Subcutaneous abdominal adipose tissue (tissue), 5 donors: ENCODE measurements at regions not wholly inside any gene's neighbourhood (a gene's known extent, or its start where the extent isn't known, plus 50 kb on each side); places are given as distances from the start of the nearest gene placed in this dataset.

ENCODE experiments used
- H3K27ac ChIP-seq: one replicate; pipeline ENCODE4 v1.7.0; 2013; ENCODE audit warnings: low read depth, mild to moderate bottlenecking, inconsistent platforms, low read length, moderate library complexity
- H3K27me3 ChIP-seq, 5 donors: one replicate each; pipeline ENCODE4 v1.7.0; 2013; ENCODE audit warnings: low read length in 5 of 5, inconsistent platforms in 1 of 5; ENCODE audit not compliant: control insufficient read depth in 5 of 5, insufficient read depth in 4 of 5
- H3K36me3 ChIP-seq, 5 donors: one replicate each; pipeline ENCODE4 v1.7.0; 2013; ENCODE audit warnings: low read length in 5 of 5; ENCODE audit not compliant: control insufficient read depth in 5 of 5, insufficient read depth in 5 of 5
- H3K4me1 ChIP-seq, 5 donors: one replicate each; pipeline ENCODE4 v1.7.0; 2013; ENCODE audit warnings: low read length in 5 of 5, mild to moderate bottlenecking in 3 of 5, moderate library complexity in 1 of 5; ENCODE audit not compliant: control insufficient read depth in 5 of 5, insufficient read depth in 5 of 5
- H3K4me3 ChIP-seq, 5 donors: one replicate each; pipeline ENCODE4 v1.7.0; 2013; ENCODE audit warnings: low read length in 5 of 5, low read depth in 1 of 5
- H3K9ac ChIP-seq, 5 donors: one replicate each; pipeline ENCODE4 v1.7.0; 2013; ENCODE audit warnings: low read length in 5 of 5, mild to moderate bottlenecking in 4 of 5, moderate library complexity in 3 of 5
- H3K9me3 ChIP-seq, 5 donors: one replicate each; pipeline ENCODE4 v1.7.0; 2013; ENCODE audit warnings: low read length in 5 of 5; ENCODE audit not compliant: control insufficient read depth in 5 of 5
- donor health status: healthy.
- donor health status: healthy.
- donor health status: healthy.
- donor health status: healthy.
- donor health status: healthy.

DNA sequence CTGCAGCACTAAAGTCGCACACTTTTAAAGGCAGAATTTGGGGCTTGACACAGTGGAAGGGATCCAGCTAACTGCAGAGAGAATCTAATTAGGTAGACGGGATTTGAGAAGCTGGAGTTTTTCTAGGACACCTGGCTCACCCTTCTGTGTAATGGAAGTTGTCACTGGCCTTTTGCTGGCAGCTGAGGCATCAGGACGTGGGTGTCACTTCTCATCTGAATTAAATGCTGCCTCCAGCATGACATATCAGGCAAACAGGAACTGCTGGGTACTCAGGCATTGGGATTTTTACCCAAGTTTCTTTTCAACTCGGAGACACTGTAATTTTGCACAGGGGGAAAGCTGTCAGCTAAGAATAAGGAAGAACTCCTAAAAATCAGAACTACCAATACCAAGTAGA lies 861.9 kb upstream of the ARPP21 start:
- H3K9me3 ChIP-seq, result no peaks in the 10 kb centered on the region
- peaks cover 0 to 4% (median 0%) of the 10 kb centered on the region in 5 donors for H3K4me1 ChIP-seq
- no peaks in the 10 kb centered on the region for H3K27me3 ChIP-seq
- H3K4me3 ChIP-seq, result no peak overlapping the region
- no peaks in the 10 kb centered on the region for H3K36me3 ChIP-seq
- no peak overlapping the region for H3K27ac ChIP-seq
- H3K9ac ChIP-seq, result no peak overlapping the region

DNA sequence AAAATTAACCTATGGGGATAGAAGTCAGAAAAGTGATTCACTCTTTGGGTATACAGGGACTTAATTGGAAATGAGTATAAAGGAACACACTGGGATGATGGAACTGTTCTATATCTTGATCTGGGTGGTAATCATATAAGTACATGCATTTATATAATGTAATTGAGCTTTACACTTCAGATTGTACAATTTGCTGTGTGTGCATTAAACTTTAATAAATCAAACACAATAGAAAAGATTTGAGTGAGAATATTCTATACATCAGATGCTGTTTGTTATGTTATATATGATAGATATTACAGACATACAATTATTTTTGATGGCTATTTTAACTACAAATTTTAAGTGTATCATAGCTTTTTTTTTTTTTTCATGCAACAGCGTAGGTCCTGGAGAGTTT lies 860.2 kb upstream of the ARPP21 start:
- Histone ChIP-seq H3K27me3 (no peaks in the 10 kb centered on the region), H3K27ac (no peak overlapping the region), H3K4me1 (peaks cover 0 to 7% (median 3%) of the 10 kb centered on the region in 5 donors), H3K9ac (no peak overlapping the region), H3K9me3 (no peaks in the 10 kb centered on the region), H3K36me3 (no peaks in the 10 kb centered on the region), H3K4me3 (no peak overlapping the region)

DNA sequence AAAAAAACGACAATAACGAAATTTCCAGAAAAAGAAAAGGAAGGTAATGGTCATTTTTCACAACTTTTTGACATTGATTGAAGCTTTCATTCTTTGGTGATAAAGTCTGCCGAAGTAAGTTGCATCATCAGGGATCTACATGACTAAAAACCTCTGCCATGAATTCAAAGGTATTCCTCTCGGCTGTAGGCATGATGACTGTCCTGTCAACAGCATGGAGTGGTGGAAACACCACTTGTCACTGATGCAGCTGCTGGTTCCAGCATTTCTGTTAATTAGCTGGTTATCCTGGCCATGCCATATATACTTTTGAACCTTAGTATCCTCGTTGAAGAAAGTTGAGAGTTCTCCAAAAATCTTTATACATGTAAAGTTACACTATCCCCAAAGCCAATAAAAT lies 859.0 kb upstream of the ARPP21 start:
- no peak overlapping the region for H3K27ac ChIP-seq
- no peaks in the 10 kb centered on the region for H3K9me3 ChIP-seq
- peaks cover 0 to 11% (median 3%) of the 10 kb centered on the region in 5 donors for H3K4me1 ChIP-seq
- no peak overlapping the region for H3K9ac ChIP-seq
- no peak overlapping the region for H3K4me3 ChIP-seq
- H3K36me3 ChIP-seq, result no peaks in the 10 kb centered on the region
- no peaks in the 10 kb centered on the region for H3K27me3 ChIP-seq

DNA sequence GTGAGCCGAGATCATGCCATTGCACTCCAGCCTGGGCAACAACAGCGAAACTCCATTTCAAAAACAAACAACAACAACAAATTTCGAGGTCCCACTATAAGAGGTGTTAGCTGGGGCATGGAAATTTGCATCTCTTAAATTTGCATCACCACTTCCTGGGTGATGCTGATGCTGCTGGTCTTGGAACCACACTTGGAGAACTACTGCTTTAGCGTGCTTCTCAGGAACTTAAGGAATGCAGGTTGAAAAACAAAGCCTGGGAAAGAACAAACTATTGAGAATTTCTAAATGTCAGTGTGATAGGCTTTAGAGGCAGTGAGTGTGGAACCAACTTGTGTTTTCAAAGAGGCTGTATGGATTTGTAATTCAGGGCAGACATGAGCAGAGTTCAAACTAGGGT lies 858.4 kb upstream of the ARPP21 start:
- no peaks in the 10 kb centered on the region for H3K27me3 ChIP-seq
- no peak overlapping the region for H3K9ac ChIP-seq
- no peak overlapping the region for H3K27ac ChIP-seq
- H3K4me3 ChIP-seq, result no peak overlapping the region
- H3K36me3 ChIP-seq, result no peaks in the 10 kb centered on the region
- no peaks in the 10 kb centered on the region for H3K9me3 ChIP-seq
- peaks cover 0 to 11% (median 3%) of the 10 kb centered on the region in 5 donors for H3K4me1 ChIP-seq

DNA sequence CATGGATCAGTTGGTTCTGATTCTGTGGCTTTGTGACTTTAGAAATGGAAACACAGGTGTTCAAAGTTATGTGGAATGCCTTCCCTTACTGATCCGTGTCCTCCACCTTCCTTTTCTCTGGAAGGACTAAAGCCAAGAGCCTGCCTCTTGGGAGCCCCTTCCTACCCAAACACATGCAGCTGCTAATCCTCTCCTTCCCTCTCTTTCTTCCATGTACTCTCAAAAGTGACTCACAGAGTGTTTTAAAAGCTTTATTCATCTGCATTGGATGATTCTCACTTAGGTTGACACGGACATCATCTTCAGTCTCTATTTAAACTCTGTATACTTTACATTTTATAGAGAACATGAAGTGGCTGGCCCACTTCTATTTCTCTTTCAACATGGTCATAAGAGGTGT lies 856.5 kb upstream of the ARPP21 start:
- no peak overlapping the region for H3K9ac ChIP-seq
- no peak overlapping the region for H3K4me3 ChIP-seq
- peaks cover 0 to 11% (median 3%) of the 10 kb centered on the region in 5 donors for H3K4me1 ChIP-seq
- no peaks in the 10 kb centered on the region for H3K9me3 ChIP-seq
- H3K36me3 ChIP-seq, result no peaks in the 10 kb centered on the region
- H3K27ac ChIP-seq, result peak overlapping the region; percentile 89
- H3K27me3 ChIP-seq, result no peaks in the 10 kb centered on the region

DNA sequence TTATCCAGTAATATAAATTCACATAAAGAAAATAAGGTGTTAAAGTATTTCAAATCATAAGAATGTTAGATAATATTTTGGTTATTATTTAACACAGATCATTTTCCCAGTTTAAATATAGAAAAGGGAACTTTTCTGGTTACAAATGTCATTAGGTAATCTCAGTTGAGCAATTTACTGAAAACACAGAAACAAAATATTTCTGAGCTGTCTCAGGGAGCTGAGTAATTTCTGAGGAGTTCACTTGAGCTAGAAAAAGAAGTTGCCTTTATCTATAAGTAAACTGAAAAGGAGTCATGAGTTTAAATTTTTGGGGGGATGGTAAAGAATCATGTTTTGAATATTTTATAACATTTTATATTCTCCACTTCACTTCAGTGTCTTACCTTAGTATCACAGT lies 855.4 kb upstream of the ARPP21 start:
- no peaks in the 10 kb centered on the region for H3K36me3 ChIP-seq
- no peaks in the 10 kb centered on the region for H3K27me3 ChIP-seq
- no peak overlapping the region for H3K4me3 ChIP-seq
- H3K9me3 ChIP-seq, result no peaks in the 10 kb centered on the region
- peak overlapping the region in 1 of 5 donors; percentile 52 for H3K9ac ChIP-seq
- peaks cover 0 to 11% (median 3%) of the 10 kb centered on the region in 5 donors for H3K4me1 ChIP-seq
- peak overlapping the region; percentile 89 for H3K27ac ChIP-seq

DNA sequence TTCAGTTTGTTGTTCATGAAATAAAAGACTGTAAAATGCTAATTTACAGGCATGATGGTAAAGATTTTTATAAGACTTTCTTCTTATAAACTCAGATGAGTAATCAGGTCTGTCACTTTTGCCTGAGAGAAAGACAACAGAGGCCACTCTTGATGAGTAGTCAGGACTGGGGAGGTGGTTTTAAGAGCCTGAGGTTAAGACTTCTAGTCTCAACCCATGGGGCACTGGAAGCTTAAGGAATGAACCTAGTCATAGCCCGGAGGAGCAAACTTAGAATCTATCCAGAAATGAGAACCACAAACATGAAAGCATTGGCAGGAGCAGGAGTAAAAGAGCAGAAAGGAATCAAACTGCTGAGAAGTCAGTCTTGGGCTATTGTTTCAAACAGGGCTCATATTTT lies 846.3 kb upstream of the ARPP21 start:
- H3K9me3 ChIP-seq, result no peaks in the 10 kb centered on the region
- no peak overlapping the region for H3K27ac ChIP-seq
- H3K4me3 ChIP-seq, result no peak overlapping the region
- H3K4me1 ChIP-seq, result peaks cover 0 to 3% (median 0%) of the 10 kb centered on the region in 5 donors
- H3K9ac ChIP-seq, result no peak overlapping the region
- no peaks in the 10 kb centered on the region for H3K27me3 ChIP-seq
- H3K36me3 ChIP-seq, result no peaks in the 10 kb centered on the region

DNA sequence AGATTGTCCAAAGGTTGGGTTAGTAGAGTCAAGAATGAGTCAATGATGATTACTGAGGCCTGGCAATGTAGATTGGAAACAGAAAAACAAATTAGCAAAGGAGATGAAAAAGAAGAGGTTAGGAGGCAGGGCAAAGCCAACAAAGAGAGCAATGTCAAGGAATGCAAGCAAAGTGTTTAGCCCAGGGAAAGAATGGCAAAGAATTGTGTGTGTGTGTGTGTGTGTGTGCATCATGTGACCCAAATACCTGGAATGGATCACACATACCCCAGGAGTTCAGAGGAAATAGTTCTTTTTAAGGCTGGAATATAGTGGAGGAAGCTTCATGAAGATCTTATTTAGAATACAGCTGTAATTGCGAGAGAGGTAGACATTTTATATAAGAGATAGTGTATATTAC lies 831.7 kb upstream of the ARPP21 start:
- Histone ChIP-seq H3K9ac (no peak overlapping the region), H3K36me3 (no peaks in the 10 kb centered on the region), H3K4me3 (no peak overlapping the region), H3K27me3 (no peaks in the 10 kb centered on the region), H3K27ac (no peak overlapping the region), H3K9me3 (no peaks in the 10 kb centered on the region), H3K4me1 (no peaks in the 10 kb centered on the region)

DNA sequence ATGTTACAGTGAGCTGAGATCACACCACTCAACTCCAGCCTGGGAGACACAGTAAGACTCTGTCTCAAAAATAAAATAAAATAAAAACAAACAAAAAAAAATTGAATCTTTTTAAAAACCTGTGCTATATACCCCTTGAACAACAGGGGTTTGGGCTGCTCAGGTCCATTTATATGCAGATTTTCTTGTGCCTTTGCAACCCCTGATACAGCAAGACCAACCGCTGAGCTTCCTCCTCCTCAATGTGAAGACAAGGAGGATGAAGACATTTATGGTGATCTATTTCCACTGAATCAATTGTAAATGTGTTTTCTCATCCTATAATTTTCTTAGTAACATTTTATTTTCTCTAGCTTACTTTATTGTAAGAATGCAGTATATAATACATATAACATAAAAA lies 831.0 kb upstream of the ARPP21 start:
- H3K27me3 ChIP-seq, result no peaks in the 10 kb centered on the region

DNA sequence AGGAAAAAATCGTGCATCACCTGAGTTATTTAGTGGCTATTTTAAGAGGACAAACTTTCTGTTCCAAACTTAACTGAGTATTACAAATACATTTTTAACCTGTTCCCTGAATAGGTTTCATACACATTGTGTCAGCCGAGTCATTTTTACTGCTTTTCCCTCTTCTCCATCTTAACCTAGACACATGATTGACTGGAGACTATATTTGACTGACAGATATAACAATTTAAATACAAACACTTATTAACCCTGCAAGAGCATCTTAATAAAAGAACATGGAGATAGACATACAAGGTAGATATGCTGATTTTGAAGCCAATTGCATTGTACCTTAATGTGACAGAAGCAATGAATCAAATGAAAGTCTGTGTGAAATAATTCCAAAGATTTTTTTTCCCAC lies 810.5 kb upstream of the ARPP21 start:
- Histone ChIP-seq H3K9me3 (peaks cover 0 to 2% (median 0%) of the 10 kb centered on the region in 5 donors), H3K27ac (no peak overlapping the region), H3K36me3 (no peaks in the 10 kb centered on the region), H3K9ac (no peak overlapping the region), H3K4me1 (no peaks in the 10 kb centered on the region), H3K27me3 (no peaks in the 10 kb centered on the region), H3K4me3 (no peak overlapping the region)

More for the DNA sequence above, 831.0 kb upstream of the ARPP21 start:
- Histone ChIP-seq H3K9me3 (no peaks in the 10 kb centered on the region), H3K4me1 (no peaks in the 10 kb centered on the region), H3K9ac (no peak overlapping the region), H3K27ac (no peak overlapping the region), H3K4me3 (no peak overlapping the region), H3K36me3 (no peaks in the 10 kb centered on the region)
